A549 (cell line): ENCODE measurements at regions not wholly inside any gene's neighbourhood (a gene's known extent, or its start where the extent isn't known, plus 50 kb on each side); places are given as distances from the start of the nearest gene placed in this dataset.
A peak's percentile ranks its signal among the peaks of the same experiment; 100 is the strongest.

ENCODE experiments used
- ATAC-seq, 2 experiments: fragments of 200-7000 bp in 1 of 2; fragments of >200 bp in 1 of 2; cut with Nextera tagmentation in 1 of 2; cut with Tn5 transposase in 1 of 2; 3 replicates each; pipeline versions ENCODE4 v1.8.0 to v1.9.1; 2018 to 2020; ENCODE audit warnings: mild to moderate bottlenecking in 1 of 2, moderate library complexity in 1 of 2
- CTCF ChIA-PET: fragments of 300-600 bp; sonication (Branson Sonifier 250); formaldehyde crosslinking; extraction: SDS; loops from one replicate; lab custom pipeline; 2021; ENCODE audit warnings: antibody characterized with exemption, inconsistent platforms; lab: Yijun Ruan, JAX
- POLR2A ChIA-PET: fragments of 350-600 bp; formaldehyde crosslinking; extraction: SDS; loops from one replicate; lab custom pipeline; 2021; ENCODE audit warnings: antibody characterized with exemption, inconsistent platforms; lab: Yijun Ruan, JAX
- DNase-seq, 2 experiments: peaks; one replicate each; pipeline versions ENCODE4 v3.0.0 to v3.0.0-alpha.2; 2011 to 2016; ENCODE audit warnings: low read depth in 1 of 2, low spot score in 1 of 2
- FAIRE-seq: peaks from 2 replicates; lab custom pipeline; 2011; peaks lifted over from hg19 to GRCh38; lab: Jason Lieb, UNC
- H3K27ac ChIP-seq, 2 experiments: fragments of >200 bp; sonication (Bioruptor Twin); formaldehyde crosslinking; 3 replicates each; pipeline ENCODE4 v1.5.1; 2016 to 2017
- H3K4me1 ChIP-seq: fragments of >200 bp; sonication (Bioruptor Twin); formaldehyde crosslinking; 3 replicates; pipeline ENCODE4 v1.6.1; 2016
- H3K4me2 ChIP-seq: fragments of >200 bp; sonication (Bioruptor Twin); formaldehyde crosslinking; 3 replicates; pipeline ENCODE4 v1.6.1; 2016
- H3K4me3 ChIP-seq: fragments of >200 bp; sonication (Bioruptor Twin); formaldehyde crosslinking; 3 replicates; pipeline ENCODE4 v1.5.1; 2016
- H3K9me3 ChIP-seq: fragments of >200 bp; sonication (Bioruptor Twin); formaldehyde crosslinking; 3 replicates; pipeline ENCODE4 v1.6.1; 2016
- CBX2 ChIP-seq: fragments of 200-600 bp; sonication (generic); IDR thresholded peaks from 2 replicates; pipeline ENCODE4 v1.6.1; 2016; ENCODE audit warnings: low read depth, mild to moderate bottlenecking, borderline replicate concordance
- CHD2 ChIP-seq: fragments of 150-350 bp; IDR thresholded peaks from 2 replicates; pipeline ENCODE4 v1.6.1; 2014; ENCODE audit warnings: low read length; ENCODE audit not compliant: partially characterized antibody
- CTCF ChIP-seq: fragments of >200 bp; sonication (Bioruptor Twin); formaldehyde crosslinking; IDR thresholded peaks from 3 replicates; pipeline ENCODE4 v1.5.1; 2016
- EHF ChIP-seq: fragments of 250-450 bp; sonication (Bioruptor Pico); IDR thresholded peaks from 2 replicates; pipeline ENCODE4 v1.5.0; 2020; ENCODE audit warnings: mild to moderate bottlenecking
- ELK1 ChIP-seq: fragments of 150-350 bp; IDR thresholded peaks from 2 replicates; pipeline ENCODE4 v1.6.1; 2014; ENCODE audit warnings: low read depth, mild to moderate bottlenecking, low read length
- EP300 ChIP-seq, 2 experiments: fragments of >200 bp; sonication (Bioruptor Twin); formaldehyde crosslinking; IDR thresholded peaks; 2 replicates in 1 of 2; 3 replicates in 1 of 2; pipeline ENCODE4 v1.6.1; 2016 to 2017
- HOXA7 ChIP-seq: fragments of 250-450 bp; sonication (Bioruptor Pico); IDR thresholded peaks from 2 replicates; pipeline ENCODE4 v1.5.0; 2020; ENCODE audit warnings: mild to moderate bottlenecking, moderate library complexity
- HOXB13 ChIP-seq: fragments of 250-450 bp; sonication (Bioruptor Pico); IDR thresholded peaks from 2 replicates; pipeline ENCODE4 v1.5.0; 2020; ENCODE audit warnings: low read depth, mild to moderate bottlenecking, moderate library complexity
- HOXB5 ChIP-seq: fragments of 250-450 bp; sonication (Bioruptor Pico); IDR thresholded peaks from 2 replicates; pipeline ENCODE4 v1.5.0; 2020; ENCODE audit warnings: mild to moderate bottlenecking, moderate library complexity
- JUN ChIP-seq, 2 experiments: fragments of >200 bp; sonication (Bioruptor Twin); formaldehyde crosslinking; IDR thresholded peaks; 2 replicates in 1 of 2; 3 replicates in 1 of 2; pipeline ENCODE4 v1.6.1; 2016 to 2017
- KDM1A ChIP-seq: fragments of 200-600 bp; sonication (generic); IDR thresholded peaks from 2 replicates; pipeline ENCODE4 v1.6.1; 2016; ENCODE audit warnings: low read depth, mild to moderate bottlenecking
- KDM5A ChIP-seq: fragments of 200-600 bp; sonication (generic); IDR thresholded peaks from 2 replicates; pipeline ENCODE4 v1.6.1; 2016; ENCODE audit warnings: antibody characterized with exemption, mild to moderate bottlenecking
- MAZ ChIP-seq: fragments of 150-350 bp; IDR thresholded peaks from 2 replicates; pipeline ENCODE4 v1.6.1; 2014; ENCODE audit warnings: antibody characterized with exemption, low read depth, low read length, borderline replicate concordance
- MYC ChIP-seq: IDR thresholded peaks from 2 replicates; pipeline ENCODE4 v1.6.1; 2012; ENCODE audit warnings: mild to moderate bottlenecking, inconsistent platforms, low read length, improper control_type of control experiment, borderline replicate concordance
- NPAS2 ChIP-seq: fragments of 250-450 bp; sonication (Bioruptor Pico); IDR thresholded peaks from 2 replicates; pipeline ENCODE4 v1.8.0; 2022; ENCODE audit warnings: mild to moderate bottlenecking, moderate library complexity, borderline replicate concordance
- PHF8 ChIP-seq: fragments of 200-600 bp; sonication (generic); IDR thresholded peaks from 2 replicates; pipeline ENCODE4 v1.6.1; 2016; ENCODE audit warnings: low read depth, mild to moderate bottlenecking, antibody characterized with exemption, moderate library complexity, borderline replicate concordance
- RAD21 ChIP-seq, 2 experiments: fragments of >200 bp in 1 of 2; sonication (Bioruptor Twin) in 1 of 2; formaldehyde crosslinking in 1 of 2; IDR thresholded peaks in 1 of 2; conservative IDR thresholded peaks in 1 of 2; 2 replicates in 1 of 2; 3 replicates in 1 of 2; pipeline ENCODE4 v1.6.1; 2012 to 2018; ENCODE audit warnings: inconsistent platforms in 1 of 2
- RARB ChIP-seq: fragments of 250-450 bp; sonication (Bioruptor Pico); IDR thresholded peaks from 2 replicates; pipeline ENCODE4 v1.8.0; 2021; ENCODE audit warnings: mild to moderate bottlenecking, moderate library complexity
- RCOR1 ChIP-seq: fragments of 150-350 bp; IDR thresholded peaks from 2 replicates; pipeline ENCODE4 v1.6.1; 2014; ENCODE audit warnings: antibody characterized with exemption, low read length, low read depth
- RFX5 ChIP-seq: fragments of 450-650 bp; IDR thresholded peaks from 2 replicates; pipeline ENCODE4 v1.7.1; 2014; ENCODE audit warnings: antibody characterized with exemption, mild to moderate bottlenecking, moderate library complexity
- TP53 ChIP-seq: fragments of 250-450 bp; sonication (Bioruptor Pico); IDR thresholded peaks from 2 replicates; pipeline ENCODE4 v1.5.0; 2021; ENCODE audit warnings: mild to moderate bottlenecking, moderate library complexity
- ZFP36 ChIP-seq: fragments of 450-650 bp; IDR thresholded peaks from 2 replicates; pipeline ENCODE4 v1.6.1; 2014; ENCODE audit warnings: borderline replicate concordance; ENCODE audit not compliant: partially characterized antibody
- ZNF302 ChIP-seq: fragments of 250-450 bp; sonication (Bioruptor Pico); IDR thresholded peaks from 2 replicates; pipeline ENCODE4 v1.9.0; 2021; ENCODE audit warnings: inconsistent platforms, mild to moderate bottlenecking, moderate library complexity
- WGBS: methylation state at CpG from one replicate; pipeline ENCODE4 v1.1.6; 2017; ENCODE audit errors: missing lambda C conversion rate; 5-methylcytosine and 5-hydroxymethylcytosine counted together
- TF ChIP-seq, protein P1 (sequence below): IDR thresholded peaks from 2 replicates; pipeline ENCODE4 v1.6.1; 2012
- TF ChIP-seq, protein P2 (sequence below): fragments of >200 bp; sonication (Bioruptor Twin); formaldehyde crosslinking; IDR thresholded peaks from 3 replicates; pipeline ENCODE4 v1.6.1; 2016
- TF ChIP-seq, protein P3 (sequence below): fragments of 250-450 bp; sonication (Bioruptor Pico); IDR thresholded peaks from 2 replicates; pipeline ENCODE4 v1.5.0; 2021; ENCODE audit warnings: mild to moderate bottlenecking, moderate library complexity, borderline replicate concordance
- TF ChIP-seq, protein P4 (sequence below): IDR thresholded peaks from 2 replicates; pipeline ENCODE4 v1.6.1; 2012

GRCh38 chr2:34632327-34632726, 1033.2 kb upstream of the FAM98A start (continued):
- TF ChIP-seq, protein P1, sequence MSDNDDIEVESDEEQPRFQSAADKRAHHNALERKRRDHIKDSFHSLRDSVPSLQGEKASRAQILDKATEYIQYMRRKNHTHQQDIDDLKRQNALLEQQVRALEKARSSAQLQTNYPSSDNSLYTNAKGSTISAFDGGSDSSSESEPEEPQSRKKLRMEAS = no peak
- no peak for TF ChIP-seq ELK1
- no peak for TF ChIP-seq HOXB13 (CRISPR knock-in tag)
- TF ChIP-seq, all 56 proteins: peak for 0

- ATAC-seq = no peak
- DNase-seq = peak in 1 of 2 experiments; percentile 7
These were observed 1027.9 kb upstream of the FAM98A start for GRCh38 chr2:34627003-34627402.

DNA sequence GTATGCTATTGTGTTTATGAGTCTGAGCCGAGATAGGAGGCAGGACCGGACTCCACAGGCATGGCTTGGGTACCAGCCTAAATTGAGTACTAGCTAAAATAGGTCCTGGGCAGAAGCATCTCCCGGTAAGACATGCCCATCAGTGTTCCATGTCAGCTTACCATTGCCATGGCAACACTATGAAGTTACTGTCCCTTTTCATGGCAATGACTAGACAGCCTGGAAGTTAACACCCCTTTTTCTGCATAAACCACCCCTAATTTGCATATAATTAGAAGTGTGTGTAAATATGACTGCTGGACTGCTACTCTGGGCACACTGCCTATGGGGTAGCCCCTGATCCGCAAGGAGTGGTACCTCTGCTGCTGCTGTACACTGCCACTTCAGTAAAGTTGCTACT, 1005.1 kb upstream of the FAM98A start:
- ChIA-PET CTCF (no interaction called here), POLR2A (no interaction called here)
- H3K4me2 ChIP-seq = no peak overlapping the region
- DNase-seq = no peak
- ATAC-seq = no peak
- H3K9me3 ChIP-seq = no peaks in the 10 kb centered on the region
- no peaks in the 10 kb centered on the region for H3K4me1 ChIP-seq
- 21% methylated on average over 4 of the region's 4 CpGs for WGBS
- H3K4me3 ChIP-seq = no peak overlapping the region
- H3K27ac ChIP-seq = no peak overlapping the region
- FAIRE-seq = no peak
- TF ChIP-seq, protein P2, sequence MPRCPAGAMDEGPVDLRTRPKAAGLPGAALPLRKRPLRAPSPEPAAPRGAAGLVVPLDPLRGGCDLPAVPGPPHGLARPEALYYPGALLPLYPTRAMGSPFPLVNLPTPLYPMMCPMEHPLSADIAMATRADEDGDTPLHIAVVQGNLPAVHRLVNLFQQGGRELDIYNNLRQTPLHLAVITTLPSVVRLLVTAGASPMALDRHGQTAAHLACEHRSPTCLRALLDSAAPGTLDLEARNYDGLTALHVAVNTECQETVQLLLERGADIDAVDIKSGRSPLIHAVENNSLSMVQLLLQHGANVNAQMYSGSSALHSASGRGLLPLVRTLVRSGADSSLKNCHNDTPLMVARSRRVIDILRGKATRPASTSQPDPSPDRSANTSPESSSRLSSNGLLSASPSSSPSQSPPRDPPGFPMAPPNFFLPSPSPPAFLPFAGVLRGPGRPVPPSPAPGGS = no peak
- no peak for TF ChIP-seq JUN (IDR thresholded peaks at IDR 0.05)
- no peak for TF ChIP-seq MAZ
- TF ChIP-seq CBX2 = no peak
- TF ChIP-seq EHF = no peak
- TF ChIP-seq HOXB5 (CRISPR knock-in tag) = no peak
- TF ChIP-seq HOXA7 (CRISPR knock-in tag) = no peak
- TF ChIP-seq KDM1A = no peak
- TF ChIP-seq, protein P1 = no peak
- no peak for TF ChIP-seq KDM5A
- no peak for TF ChIP-seq CTCF

More at GRCh38 chr2:34627003-34627402, 1027.9 kb upstream of the FAM98A start:
- Histone ChIP-seq H3K4me3 (no peak overlapping the region), H3K4me2 (no peak overlapping the region), H3K4me1 (no peaks in the 10 kb centered on the region)
- CTCF ChIA-PET = no interaction called here
- FAIRE-seq = no peak
- WGBS = 3% methylated on average over 3 of the region's 3 CpGs
- TF ChIP-seq ZNF302 (CRISPR knock-in tag) (no peak), RFX5 (no peak), RCOR1 (no peak), HOXB13 (CRISPR knock-in tag) (no peak), MYC (no peak), CBX2 (no peak), NPAS2 (CRISPR knock-in tag) (no peak), EP300 (IDR thresholded peaks at IDR 0.05) (no peak), RAD21 (conservative IDR thresholded peaks at IDR 0.05 in 1 of 2, IDR thresholded peaks at IDR 0.05 in 1 of 2) (no peak), ZFP36 (no peak), CHD2 (no peak), RARB (CRISPR knock-in tag) (no peak), TP53 (no peak), CTCF (no peak), PHF8 (no peak), JUN (IDR thresholded peaks at IDR 0.05) (no peak)
- TF ChIP-seq, protein P3, sequence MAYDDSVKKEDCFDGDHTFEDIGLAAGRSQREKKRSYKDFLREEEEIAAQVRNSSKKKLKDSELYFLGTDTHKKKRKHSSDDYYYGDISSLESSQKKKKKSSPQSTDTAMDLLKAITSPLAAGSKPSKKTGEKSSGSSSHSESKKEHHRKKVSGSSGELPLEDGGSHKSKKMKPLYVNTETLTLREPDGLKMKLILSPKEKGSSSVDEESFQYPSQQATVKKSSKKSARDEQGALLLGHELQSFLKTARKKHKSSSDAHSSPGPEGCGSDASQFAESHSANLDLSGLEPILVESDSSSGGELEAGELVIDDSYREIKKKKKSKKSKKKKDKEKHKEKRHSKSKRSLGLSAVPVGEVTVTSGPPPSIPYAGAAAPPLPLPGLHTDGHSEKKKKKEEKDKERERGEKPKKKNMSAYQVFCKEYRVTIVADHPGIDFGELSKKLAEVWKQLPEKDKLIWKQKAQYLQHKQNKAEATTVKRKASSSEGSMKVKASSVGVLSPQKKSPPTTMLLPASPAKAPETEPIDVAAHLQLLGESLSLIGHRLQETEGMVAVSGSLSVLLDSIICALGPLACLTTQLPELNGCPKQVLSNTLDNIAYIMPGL (CRISPR knock-in tag) = no peak
- TF ChIP-seq, protein P4, sequence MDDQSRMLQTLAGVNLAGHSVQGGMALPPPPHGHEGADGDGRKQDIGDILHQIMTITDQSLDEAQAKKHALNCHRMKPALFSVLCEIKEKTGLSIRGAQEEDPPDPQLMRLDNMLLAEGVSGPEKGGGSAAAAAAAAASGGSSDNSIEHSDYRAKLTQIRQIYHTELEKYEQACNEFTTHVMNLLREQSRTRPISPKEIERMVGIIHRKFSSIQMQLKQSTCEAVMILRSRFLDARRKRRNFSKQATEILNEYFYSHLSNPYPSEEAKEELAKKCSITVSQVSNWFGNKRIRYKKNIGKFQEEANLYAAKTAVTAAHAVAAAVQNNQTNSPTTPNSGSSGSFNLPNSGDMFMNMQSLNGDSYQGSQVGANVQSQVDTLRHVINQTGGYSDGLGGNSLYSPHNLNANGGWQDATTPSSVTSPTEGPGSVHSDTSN = no peak
- TF ChIP-seq, all 56 proteins: peak for 0
- POLR2A ChIA-PET = no interaction called here
- Histone ChIP-seq H3K9me3 (no peaks in the 10 kb centered on the region), H3K27ac (no peak overlapping the region)
